ENCODE measurements at regions not wholly inside any gene's neighbourhood (a gene's known extent, or its start where the extent isn't known, plus 50 kb on each side); places are given as distances from the start of the nearest gene placed in this dataset.

GRCh38 chr4:156098805-156099204, 145.1 kb upstream of the CTSO start:
- no peak for TF ChIP-seq POLR2A (IDR thresholded peaks at IDR 0.05)
- TF ChIP-seq CTCF (IDR thresholded peaks at IDR 0.05) = no peak
